GM12878 (cell line): ENCODE measurements at regions not wholly inside any gene's neighbourhood (a gene's known extent, or its start where the extent isn't known, plus 50 kb on each side); places are given as distances from the start of the nearest gene placed in this dataset.

Source experiments
- ATAC-seq: fragments of 200-7000 bp; cut with Tn5 transposase; 3 replicates; pipeline ENCODE4 v1.9.1; 2020; ENCODE audit warnings: mild to moderate bottlenecking, moderate library complexity
- BruUV-seq: library from RNA; stranded (reverse); fragments of 400-500 nt; replicated peaks from 2 replicates; lab custom pipeline; 2021; lab: Mats Ljungman, UMichigan
- CTCF ChIA-PET: fragments of 300-600 bp; sonication (Branson Sonifier 250); formaldehyde crosslinking; extraction: SDS; loops from one replicate; lab custom pipeline; 2021; ENCODE audit warnings: inconsistent platforms; lab: Yijun Ruan, JAX
- POLR2A ChIA-PET: fragments of 350-600 bp; formaldehyde crosslinking; extraction: SDS; loops from one replicate; lab custom pipeline; 2021; ENCODE audit warnings: inconsistent platforms; lab: Charles Lee
- RAD21 ChIA-PET: fragments of 300-600 bp; sonication (Branson Sonifier 250); formaldehyde crosslinking; loops from one replicate; lab custom pipeline; 2023; ENCODE audit warnings: antibody characterized with exemption; ENCODE audit not compliant: unreplicated experiment; lab: Charles Lee
- SMC1A ChIA-PET: fragments of 300-600 bp; sonication (Branson Sonifier 250); formaldehyde crosslinking; loops from one replicate; lab custom pipeline; 2023; ENCODE audit not compliant: unreplicated experiment, uncharacterized antibody; lab: Charles Lee
- DNase-seq: peaks from one replicate; pipeline ENCODE4 v3.0.0-alpha.2; 2011; ENCODE audit warnings: low read depth, low spot score
- FAIRE-seq: peaks from 3 replicates; lab custom pipeline; 2011; peaks lifted over from hg19 to GRCh38; lab: Jason Lieb, UNC
- H2AFZ ChIP-seq: 2 replicates; pipeline ENCODE4 v1.6.0; 2011; ENCODE audit warnings: low read depth, low read length, control low read depth; ENCODE audit not compliant: control insufficient read depth
- H3K27ac ChIP-seq: 2 replicates; pipeline ENCODE4 v1.5.1; 2011; ENCODE audit warnings: control low read depth; ENCODE audit not compliant: control insufficient read depth, insufficient read depth
- H3K27me3 ChIP-seq, 2 experiments: replicated peaks in 1 of 2; 2 replicates each; pipeline versions ENCODE4 v1.6.0 to v1.6.1; 2011; ENCODE audit warnings: low read length in 1 of 2; ENCODE audit not compliant: control insufficient read depth in 2 of 2, insufficient read depth in 2 of 2
- H3K36me3 ChIP-seq, 2 experiments: 2 replicates each; pipeline ENCODE4 v1.5.1; 2011; ENCODE audit warnings: low read length in 1 of 2; ENCODE audit not compliant: control insufficient read depth in 2 of 2, insufficient read depth in 2 of 2
- H3K4me1 ChIP-seq: 2 replicates; pipeline ENCODE4 v1.6.1; 2011; ENCODE audit warnings: mild to moderate bottlenecking, low read length, moderate library complexity, mixed read lengths; ENCODE audit not compliant: control insufficient read depth, insufficient read depth
- H3K4me2 ChIP-seq: 2 replicates; pipeline ENCODE4 v1.6.0; 2011; ENCODE audit warnings: control low read depth; ENCODE audit not compliant: control insufficient read depth, insufficient read depth
- H3K4me3 ChIP-seq: fragments of 200-600 bp; sonication (generic); 2 replicates; pipeline ENCODE4 v1.5.1; 2016
- H3K79me2 ChIP-seq: 2 replicates; pipeline ENCODE4 v1.6.0; 2011; ENCODE audit warnings: low read length; ENCODE audit not compliant: control insufficient read depth, insufficient read depth
- H3K9ac ChIP-seq: 2 replicates; pipeline ENCODE4 v1.8.0; 2011; ENCODE audit warnings: low read length, control low read depth, mixed read lengths; ENCODE audit not compliant: control insufficient read depth, insufficient read depth
- H3K9me3 ChIP-seq: replicated peaks from 3 replicates; pipeline ENCODE4 v1.5.1; 2011; ENCODE audit warnings: mild to moderate bottlenecking, low read length; ENCODE audit not compliant: control insufficient read depth, insufficient read depth
- H4K20me1 ChIP-seq: 2 replicates; pipeline ENCODE4 v1.6.0; 2011; ENCODE audit not compliant: control insufficient read depth, insufficient read depth
- ATF2 ChIP-seq: IDR thresholded peaks from 2 replicates; pipeline ENCODE4 v1.6.1; 2012; ENCODE audit warnings: low read length, inconsistent platforms
- ATF3 ChIP-seq: IDR thresholded peaks from 2 replicates; pipeline ENCODE4 v1.6.1; 2011; ENCODE audit warnings: low read depth, mild to moderate bottlenecking, low read length, moderate library complexity, borderline replicate concordance; ENCODE audit errors: extremely low read depth
- CTCF ChIP-seq, 3 experiments: IDR thresholded peaks in 2 of 3; conservative IDR thresholded peaks in 1 of 3; 2 replicates each; pipeline ENCODE4 v1.5.1; 2011; ENCODE audit warnings: low read depth in 3 of 3, low read length in 3 of 3, mild to moderate bottlenecking in 3 of 3, control low read depth in 2 of 3, moderate library complexity in 2 of 3, inconsistent platforms in 1 of 3, mixed read lengths in 1 of 3; ENCODE audit not compliant: control insufficient read depth in 2 of 3, insufficient read depth in 1 of 3; ENCODE audit errors: extremely low read depth in 1 of 3
- EP300 ChIP-seq, 2 experiments: fragments of 150-350 bp in 1 of 2; IDR thresholded peaks; 2 replicates each; pipeline ENCODE4 v1.6.1; 2011 to 2012; ENCODE audit warnings: low read depth in 2 of 2, low read length in 2 of 2, borderline replicate concordance in 1 of 2, improper control_type of control experiment in 1 of 2, inconsistent platforms in 1 of 2; ENCODE audit not compliant: control insufficient read depth in 1 of 2
- EZH2 ChIP-seq: IDR thresholded peaks from 2 replicates; pipeline ENCODE4 v1.6.1; 2012; ENCODE audit warnings: low read depth, mild to moderate bottlenecking, control low read depth, inconsistent platforms, low read length, borderline replicate concordance; ENCODE audit not compliant: control insufficient read depth
- GABPA ChIP-seq: IDR thresholded peaks from 2 replicates; pipeline ENCODE4 v1.6.1; 2014; ENCODE audit warnings: antibody characterized with exemption, low read depth, mild to moderate bottlenecking, inconsistent platforms
- HDGF ChIP-seq: fragments of 450-650 bp; IDR thresholded peaks from 2 replicates; pipeline ENCODE4 v1.6.1; 2016; ENCODE audit warnings: antibody characterized with exemption
- MTA3 ChIP-seq: IDR thresholded peaks from 2 replicates; pipeline ENCODE4 v1.6.1; 2012; ENCODE audit warnings: low read length, inconsistent platforms, borderline replicate concordance
- MYB ChIP-seq: fragments of 150-350 bp; IDR thresholded peaks from 2 replicates; pipeline ENCODE4 v1.6.1; 2014; ENCODE audit warnings: mild to moderate bottlenecking, low read depth, low read length, borderline replicate concordance
- PML ChIP-seq: IDR thresholded peaks from 2 replicates; pipeline ENCODE4 v1.6.1; 2012; ENCODE audit warnings: low read length, inconsistent platforms
- SPI1 ChIP-seq: IDR thresholded peaks from 2 replicates; pipeline ENCODE4 v1.6.1; 2011; ENCODE audit warnings: low read depth, mild to moderate bottlenecking, low read length, moderate library complexity, borderline replicate concordance; ENCODE audit not compliant: insufficient read depth
- SREBF1 ChIP-seq: IDR thresholded peaks from 2 replicates; pipeline ENCODE4 v1.6.1; 2012; ENCODE audit warnings: mild to moderate bottlenecking, low read length
- TBL1XR1 ChIP-seq: IDR thresholded peaks from 2 replicates; pipeline ENCODE4 v1.6.1; 2012; ENCODE audit warnings: low read depth, low read length, improper control_type of control experiment
- ZBTB33 ChIP-seq: fragments of 450-650 bp; IDR thresholded peaks from 2 replicates; pipeline ENCODE4 v1.6.1; 2017; ENCODE audit warnings: mild to moderate bottlenecking
- ZNF687 ChIP-seq: fragments of 450-650 bp; IDR thresholded peaks from 2 replicates; pipeline ENCODE4 v1.6.1; 2017; ENCODE audit warnings: mild to moderate bottlenecking, moderate library complexity
- WGBS: methylation state at CpG from one replicate; pipeline ENCODE4 v1.1.6; 2016; ENCODE audit warnings: low lambda C conversion rate; ENCODE audit not compliant: insufficient replicate concordance, insufficient coverage; ENCODE audit errors: missing lambda C conversion rate; 5-methylcytosine and 5-hydroxymethylcytosine counted together
- in situ Hi-C: fragments of 300-500 bp; cut with MboI; formaldehyde crosslinking; loops from 9 replicates; pipeline ENCODE4 v1.14.3; 2018; ENCODE audit warnings: mixed read lengths
- intact Hi-C: fragments of 100-400 bp; cut with micrococcal nuclease; formaldehyde crosslinking; loops from one replicate; pipeline ENCODE4 v1.14.2; 2022; ENCODE audit not compliant: unreplicated experiment

- WGBS = 14% methylated on average over 4 of the region's 5 CpGs
- intact Hi-C loops (no loop called here), in situ Hi-C loops (no loop called here)
- H3K36me3 ChIP-seq = no peaks in the 10 kb centered on the region
- no peak overlapping the region for H3K4me3 ChIP-seq
- POLR2A ChIA-PET = no interaction called here
- RAD21 ChIA-PET = no interaction called here
- no peaks in the 10 kb centered on the region for H3K4me1 ChIP-seq
- BruUV-seq = no TSS peak
- CTCF ChIA-PET = interaction anchor here (0.7 to 2.2 kb wide), 3 partner anchors 15 to 64 kb away, joined by 3 to 8 read pairs (median 3); no protein-coding TSS in a partner anchor
- no peak overlapping the region for H3K4me2 ChIP-seq
- no peak overlapping the region for H3K27ac ChIP-seq
- no peak overlapping the region for H3K9ac ChIP-seq
- H3K79me2 ChIP-seq = no peaks in the 10 kb centered on the region
- peaks cover 2% of the 10 kb centered on the region; the same call in 2 of the 3 replicates for H3K9me3 ChIP-seq
- no peaks in the 10 kb centered on the region for H4K20me1 ChIP-seq
- FAIRE-seq = no peak
- H2AFZ ChIP-seq = no peak overlapping the region
- ATAC-seq = no peak
- no peak for DNase-seq
- SMC1A ChIA-PET = no interaction called here
- H3K27me3 ChIP-seq = peaks cover 2% of the 10 kb centered on the region in 2 experiments; a peak in 2 of 4 replicates
- TF ChIP-seq MYB (no peak), HDGF (no peak), MTA3 (no peak), ZNF687 (no peak), TBL1XR1 (no peak), SPI1 (no peak), EZH2 (no peak), PML (no peak), CTCF (IDR thresholded peaks at IDR 0.05 in 2 of 3, conservative IDR thresholded peaks at IDR 0.05 in 1 of 3; ENCODE audit: control insufficient read depth in 2 of 3, extremely low read depth in 1 of 3, insufficient read depth in 1 of 3, low read depth in 3 of 3, low read length in 3 of 3) (no peak), SREBF1 (no peak), EP300 (IDR thresholded peaks at IDR 0.05; ENCODE audit: borderline replicate concordance in 1 of 2, control insufficient read depth in 1 of 2, low read depth in 2 of 2, low read length in 2 of 2) (no peak), ATF3 (no peak), ATF2 (no peak), ZBTB33 (no peak), GABPA (no peak)
Observed at GRCh38 chr6:41409489-41409888, 74.1 kb downstream of the NCR2 start.
